Body of pancreas (tissue), 4 donors: ENCODE measurements at regions not wholly inside any gene's neighbourhood (a gene's known extent, or its start where the extent isn't known, plus 50 kb on each side); places are given as distances from the start of the nearest gene placed in this dataset.

Experiments used
- CTCF ChIP-seq, 7 experiments: fragments of 450-650 bp in 4 of 7; fragments of 200-600 bp in 3 of 7; sonication (generic) in 3 of 7; IDR thresholded peaks; one replicate each; pipeline ENCODE4 v1.5.1; 2016 to 2019; ENCODE audit warnings: antibody characterized with exemption in 7 of 7
- POLR2A ChIP-seq, 3 donors: fragments of 450-650 bp; IDR thresholded peaks; one replicate each; pipeline ENCODE4 v1.6.1; 2016; ENCODE audit warnings: antibody characterized with exemption in 3 of 3, mild to moderate bottlenecking in 2 of 3

GRCh38 chr13:37929308-37929707 is 59.7 kb upstream of the TRPC4 start:
- TF ChIP-seq CTCF (IDR thresholded peaks at IDR 0.05), result no peak
- TF ChIP-seq POLR2A (IDR thresholded peaks at IDR 0.05), result no peak
